Glomerular visceral epithelial cell (primary cell): ENCODE measurements at regions not wholly inside any gene's neighbourhood (a gene's known extent, or its start where the extent isn't known, plus 50 kb on each side); places are given as distances from the start of the nearest gene placed in this dataset.

ENCODE experiments used
- DNase-seq: peaks from one replicate; pipeline ENCODE4 v3.0.0-alpha.2; 2016; ENCODE audit errors: extremely low spot score

DNA sequence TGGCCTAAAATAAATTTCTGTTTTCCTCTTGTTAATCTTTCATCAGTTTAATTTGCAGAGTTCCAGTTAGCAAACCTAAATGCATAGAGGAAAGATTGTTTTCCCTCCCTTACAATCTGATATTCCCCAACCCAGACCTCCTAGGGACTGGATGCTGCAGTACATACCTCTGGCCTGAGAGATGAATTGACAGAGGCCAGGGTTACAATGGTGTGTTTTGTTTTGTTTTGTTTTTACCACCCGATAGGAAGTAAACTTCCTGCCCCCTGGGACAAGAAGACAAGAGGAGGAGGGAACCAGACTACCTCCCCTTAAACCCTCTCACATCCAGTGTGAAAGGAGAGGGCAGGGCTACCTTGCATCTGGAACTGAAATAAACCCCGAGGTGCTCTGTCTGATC lies 319.0 kb downstream of the LRFN2 start:
- DNase-seq, result no peak

DNA sequence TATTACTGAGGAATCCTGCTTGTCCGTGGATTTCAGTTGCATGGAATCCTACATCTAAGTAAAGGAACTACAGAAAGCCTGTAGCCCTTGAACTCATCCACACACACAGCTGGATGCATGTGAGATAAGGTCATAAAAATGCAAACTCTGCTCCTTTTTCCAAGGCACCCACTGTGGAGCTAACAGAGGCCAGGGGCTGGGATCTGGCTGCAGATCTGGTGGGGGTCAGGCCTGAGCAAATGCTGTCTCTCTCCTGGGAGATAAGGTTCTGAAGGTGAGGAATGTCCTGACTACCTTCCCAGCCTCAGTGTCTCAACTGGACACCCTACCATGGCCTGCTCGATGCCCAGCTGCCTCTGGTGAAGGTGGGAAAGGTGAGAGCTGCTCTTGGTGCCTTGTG lies 321.5 kb downstream of the LRFN2 start:
- DNase-seq, result no peak

- DNase-seq, result no peak
Measured at GRCh38 chr6:40263970-40264369, 323.2 kb downstream of the LRFN2 start.

- no peak for DNase-seq
Measured at GRCh38 chr6:40262363-40262762, 324.8 kb downstream of the LRFN2 start.

- DNase-seq, result no peak
Measured at GRCh38 chr6:40258531-40258930, 324.3 kb upstream of the MOCS1 start.

DNA sequence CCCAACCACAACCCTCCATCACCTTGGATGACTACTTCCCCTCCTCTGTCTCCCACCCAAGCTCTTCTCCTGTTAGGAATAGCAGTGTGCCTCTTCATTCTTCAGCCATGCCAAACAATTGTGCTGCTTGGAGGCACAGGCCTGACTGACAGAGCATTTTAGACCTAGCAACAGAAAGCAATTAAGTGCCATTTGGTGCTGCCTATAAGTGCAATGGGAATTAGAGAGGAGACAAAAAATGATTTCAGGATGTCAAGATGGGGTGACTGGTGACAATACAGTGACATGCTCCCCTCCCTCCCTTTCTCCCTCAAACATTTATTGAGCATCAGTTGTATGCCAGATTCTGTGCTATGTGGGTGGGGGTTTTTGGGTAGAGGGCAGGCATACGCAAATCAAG lies 322.6 kb upstream of the MOCS1 start:
- no peak for DNase-seq

DNA sequence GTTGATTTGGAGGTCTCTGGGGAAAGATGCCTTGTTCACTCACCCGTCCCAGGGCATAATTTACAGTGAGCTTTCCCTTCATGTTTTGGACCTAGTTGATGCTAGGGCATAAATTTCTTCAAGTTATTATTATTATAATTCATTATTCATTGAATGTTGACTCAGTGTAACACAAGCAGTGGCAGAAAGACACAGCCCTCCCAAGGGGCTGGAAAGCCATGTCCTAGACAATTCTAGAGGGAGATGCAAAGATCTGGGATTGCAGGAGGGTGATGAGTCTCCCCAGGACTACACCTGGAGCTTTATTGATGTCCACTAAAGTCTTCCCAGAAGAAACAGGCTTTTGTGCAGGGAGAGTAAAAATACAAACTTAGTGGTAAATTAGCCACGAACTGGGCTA lies 322.0 kb upstream of the MOCS1 start:
- DNase-seq, result no peak

DNA sequence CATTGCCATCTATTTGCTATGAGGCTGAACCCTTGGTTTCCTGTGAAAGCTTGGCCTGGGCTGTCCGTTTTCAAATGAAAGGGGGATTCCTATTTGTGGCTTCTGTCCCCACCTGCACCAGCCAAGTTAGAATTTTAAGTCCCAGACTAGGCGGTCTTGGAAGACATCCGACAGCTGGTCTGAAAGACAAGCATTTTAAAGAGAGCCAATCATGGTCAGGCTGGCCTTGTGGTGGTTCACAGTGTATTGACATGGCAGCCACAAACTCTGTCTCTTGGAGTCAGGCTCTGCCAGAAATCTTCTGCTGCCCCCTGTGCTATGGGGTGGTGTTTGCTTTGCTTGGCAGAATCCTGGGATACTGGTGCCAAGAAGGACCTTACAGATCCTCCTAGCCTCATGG lies 319.2 kb upstream of the MOCS1 start:
- no peak for DNase-seq

GRCh38 chr6:40252531-40253258 lies 318.4 kb upstream of the MOCS1 start:
- DNase-seq, result no peak

- DNase-seq, result no peak
Measured at GRCh38 chr6:40251637-40252300, 317.5 kb upstream of the MOCS1 start.

- no peak for DNase-seq
Measured at GRCh38 chr6:40249935-40250334, 315.7 kb upstream of the MOCS1 start.

GRCh38 chr6:40247516-40248115 lies 313.4 kb upstream of the MOCS1 start:
- DNase-seq, result no peak

GRCh38 chr6:40244699-40245098 lies 310.4 kb upstream of the MOCS1 start:
- DNase-seq, result no peak

- no peak for DNase-seq
Measured at GRCh38 chr6:40232698-40233097, 298.4 kb upstream of the MOCS1 start.

DNA sequence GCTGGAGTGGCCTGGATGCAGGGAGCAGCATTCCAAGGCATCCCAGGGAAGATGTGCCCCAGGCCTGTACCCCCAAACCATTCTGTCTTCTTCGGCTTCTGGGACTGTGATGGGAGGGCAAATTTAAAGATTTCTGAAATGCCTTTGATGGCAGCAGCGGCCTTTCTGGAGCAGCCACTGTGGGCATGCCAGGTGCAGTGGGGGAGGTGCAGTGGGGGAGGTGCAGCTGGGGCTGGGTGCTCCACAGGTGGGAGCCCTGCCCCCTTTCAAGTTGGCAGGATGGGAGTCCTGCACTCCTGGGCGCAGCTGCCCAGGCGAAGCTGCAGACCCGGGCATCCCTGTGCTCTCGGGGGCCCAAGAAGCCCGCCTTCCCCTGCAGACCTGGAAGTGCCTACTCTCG lies 293.5 kb upstream of the MOCS1 start:
- DNase-seq, result no peak

GRCh38 chr6:40222354-40222753 lies 288.1 kb upstream of the MOCS1 start:
- no peak for DNase-seq

DNA sequence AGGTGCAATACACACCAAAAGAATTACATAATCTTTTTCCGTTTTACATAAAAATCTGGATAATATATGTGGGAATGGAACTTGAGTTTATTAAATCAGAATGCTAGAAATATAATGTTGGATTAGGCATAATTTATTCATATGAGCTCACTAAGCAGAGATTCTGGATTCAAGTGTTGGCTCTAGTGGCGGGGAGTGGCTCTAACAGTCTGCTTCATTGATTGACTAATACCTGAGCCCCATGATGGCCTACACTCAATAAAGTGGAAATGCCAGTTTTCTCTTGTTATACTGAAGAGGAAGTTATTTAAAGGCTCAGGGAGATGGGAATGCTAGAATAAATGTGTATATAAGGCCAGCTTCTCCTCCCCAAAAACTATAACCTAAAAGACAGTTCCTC lies 285.5 kb upstream of the MOCS1 start:
- DNase-seq, result no peak

- no peak for DNase-seq
Measured at GRCh38 chr6:40210628-40211056, 276.4 kb upstream of the MOCS1 start.

- DNase-seq, result no peak
Measured at GRCh38 chr6:40205801-40206200, 271.5 kb upstream of the MOCS1 start.

DNA sequence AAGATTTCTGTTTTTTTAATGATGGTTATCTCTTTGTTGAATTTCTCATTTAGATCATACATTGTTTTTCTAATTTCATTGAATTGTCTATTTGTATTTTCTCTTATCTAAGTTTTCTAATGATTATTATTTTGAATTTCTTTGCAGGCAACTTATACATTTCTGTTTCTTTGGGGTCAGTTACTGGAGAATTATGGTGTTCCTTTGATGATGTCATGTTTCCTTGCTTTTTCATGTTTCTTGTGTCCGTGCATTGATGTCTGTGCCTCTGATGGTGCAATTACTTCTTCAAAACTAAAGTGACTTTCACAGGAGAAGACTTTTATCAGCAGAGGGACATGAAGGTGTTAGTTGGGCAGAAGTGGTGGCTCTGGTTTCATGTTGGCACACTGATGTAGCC lies 270.7 kb upstream of the MOCS1 start:
- DNase-seq, result no peak

DNA sequence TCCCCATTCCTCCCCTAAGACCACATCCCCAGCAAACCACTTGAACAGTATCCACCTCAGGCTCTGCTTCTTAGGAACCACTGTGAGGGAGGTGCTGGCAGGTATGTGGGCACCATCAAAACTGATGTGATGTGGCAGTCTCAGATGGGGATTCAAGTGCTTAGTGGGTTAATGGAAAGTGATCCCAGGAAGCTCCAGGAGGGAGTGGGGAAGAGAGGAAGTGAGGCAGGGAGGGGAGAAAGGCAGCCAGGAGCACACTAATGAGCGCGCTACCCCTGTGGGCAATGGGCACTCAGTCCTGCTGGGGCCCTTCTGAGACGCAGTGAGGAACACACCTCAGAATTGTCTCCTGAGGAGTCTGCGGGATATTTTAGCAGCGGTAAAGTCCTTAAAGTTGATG lies 263.1 kb upstream of the MOCS1 start:
- no peak for DNase-seq

- DNase-seq, result no peak
Measured at GRCh38 chr6:40196135-40196518, 261.9 kb upstream of the MOCS1 start.

- DNase-seq, result no peak
Measured at GRCh38 chr6:40195428-40196134, 261.3 kb upstream of the MOCS1 start.
